HG03378 (cell line): ENCODE measurements at regions not wholly inside any gene's neighbourhood (a gene's known extent, or its start where the extent isn't known, plus 50 kb on each side); places are given as distances from the start of the nearest gene placed in this dataset.

Source experiments
- ATAC-seq: cut with Tn5 transposase; IDR thresholded peaks from one replicate; pipeline ENCODE4 v1.9.1; 2021; ENCODE audit warnings: mild to moderate bottlenecking, moderate library complexity; ENCODE audit not compliant: unreplicated experiment

DNA sequence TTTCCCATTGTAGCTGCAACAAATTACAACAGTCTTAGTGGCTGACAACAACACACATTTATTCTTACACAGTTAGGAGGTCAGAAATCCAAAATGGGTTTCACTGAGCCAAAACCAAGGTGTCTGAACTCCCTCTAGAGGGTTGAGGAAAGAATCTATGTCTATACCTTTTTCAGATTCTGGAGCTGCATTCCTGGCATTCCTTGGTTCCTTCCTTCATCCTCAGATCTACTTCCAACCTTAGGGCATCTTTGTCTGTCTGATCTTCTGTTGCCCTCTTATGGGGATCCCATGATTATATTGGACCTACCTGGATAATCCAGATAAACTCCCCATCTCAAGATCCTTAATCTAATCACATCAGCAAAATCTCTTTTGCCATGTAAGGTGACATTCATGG lies 540.9 kb upstream of the MAP3K7 start:
- no peak for ATAC-seq

DNA sequence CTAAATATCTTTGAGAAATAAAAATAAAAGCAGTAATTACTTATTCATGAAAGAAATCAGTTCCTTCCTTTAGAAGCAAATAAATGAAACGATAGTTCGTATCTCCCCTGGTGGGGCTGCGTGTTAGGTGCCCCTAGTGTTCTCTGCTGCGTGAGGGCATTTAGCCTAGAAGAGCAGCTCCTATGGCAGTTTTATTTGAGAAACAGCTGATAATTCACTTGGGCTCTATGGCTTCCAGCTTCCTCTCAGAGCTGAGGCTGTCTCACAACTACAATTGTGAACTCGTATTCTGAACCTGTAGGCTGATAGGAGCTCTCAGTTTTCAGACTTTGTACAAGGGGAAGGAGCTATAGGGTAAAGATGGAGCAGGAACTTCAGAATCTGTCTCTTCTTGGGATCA lies 540.0 kb upstream of the MAP3K7 start:
- no peak for ATAC-seq

DNA sequence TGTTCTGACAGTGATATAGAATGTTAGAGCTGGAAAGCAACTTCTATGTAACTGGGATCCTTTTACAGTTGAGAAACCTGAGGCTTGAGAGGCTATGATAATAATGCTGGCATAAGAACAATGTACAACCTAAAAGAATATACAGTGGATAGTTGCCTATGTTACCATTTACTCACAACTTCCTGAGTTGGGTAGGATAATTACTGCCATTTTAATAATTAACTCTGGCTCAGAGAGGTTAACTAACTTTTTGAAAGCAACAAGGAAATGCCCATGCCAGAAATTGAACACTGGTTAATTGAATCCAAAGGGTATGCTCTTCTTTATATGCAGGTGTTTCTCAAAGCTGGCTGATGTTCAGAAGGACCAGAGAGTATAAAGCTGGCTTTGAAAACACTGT lies 530.7 kb upstream of the MAP3K7 start:
- ATAC-seq = no peak

DNA sequence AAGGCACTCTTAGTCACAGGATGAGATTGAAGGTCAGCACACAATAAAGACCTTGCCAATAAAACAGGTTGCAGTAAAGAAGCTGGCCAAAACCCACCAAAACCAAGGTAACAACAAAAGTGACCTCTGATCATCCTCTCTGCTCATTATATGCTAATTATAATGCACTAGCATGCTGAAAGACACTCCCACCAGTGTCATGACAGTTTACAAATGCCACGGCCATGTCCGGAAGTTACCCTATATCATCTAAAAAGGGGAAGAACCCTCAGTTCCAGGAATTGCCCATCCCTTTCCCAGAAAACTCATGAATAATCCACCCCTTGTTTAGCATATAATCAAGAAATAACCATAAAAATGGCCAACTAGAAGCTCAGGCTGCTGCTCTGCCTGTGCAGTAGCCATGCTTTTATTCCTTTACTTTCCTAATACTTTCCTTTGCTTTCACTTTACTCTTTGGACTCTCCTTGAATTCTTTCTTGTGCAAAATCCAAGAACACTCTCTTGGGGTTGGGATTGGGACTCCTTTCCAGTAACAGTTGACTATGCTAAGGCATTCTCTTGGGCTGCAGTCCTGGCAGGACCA lies 527.3 kb upstream of the MAP3K7 start:
- ATAC-seq = no peak

DNA sequence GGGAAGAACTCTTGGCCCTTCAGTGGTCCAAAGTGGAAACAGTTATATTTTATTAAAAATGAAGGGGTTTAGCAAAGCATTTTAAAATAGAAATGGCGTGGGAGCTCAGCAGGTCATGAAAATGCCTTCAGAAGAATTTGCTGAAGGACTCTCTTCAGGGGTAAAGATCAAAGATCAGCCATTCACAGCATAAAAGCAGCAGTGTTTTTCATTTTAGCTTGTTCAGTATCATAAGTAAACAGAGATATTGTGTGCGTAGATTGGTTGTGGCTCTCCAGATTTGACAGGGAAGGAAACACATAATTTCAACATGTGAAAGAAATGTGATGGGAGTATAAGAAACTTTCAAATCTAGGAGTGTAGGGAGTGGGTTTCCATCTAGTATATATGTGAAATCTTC lies 519.2 kb upstream of the MAP3K7 start:
- no peak for ATAC-seq

DNA sequence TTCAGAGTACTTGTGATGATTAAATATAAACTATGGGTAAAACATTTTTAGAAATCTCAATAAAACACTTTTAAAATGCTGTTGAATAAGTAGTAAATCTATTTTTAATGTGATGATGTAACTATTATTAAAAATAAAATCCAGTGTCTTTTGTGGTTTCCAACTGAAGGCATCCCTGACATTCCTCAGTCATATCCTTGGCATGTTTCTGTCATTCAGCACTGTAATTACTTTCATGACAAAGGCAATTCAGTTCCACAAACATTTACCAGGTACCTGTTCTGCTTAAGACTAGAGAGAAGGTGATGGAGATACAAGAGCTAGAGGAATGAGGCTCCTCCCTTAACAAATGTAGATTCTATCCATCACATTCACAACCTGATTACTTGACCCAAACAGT lies 518.7 kb upstream of the MAP3K7 start:
- ATAC-seq = no peak

DNA sequence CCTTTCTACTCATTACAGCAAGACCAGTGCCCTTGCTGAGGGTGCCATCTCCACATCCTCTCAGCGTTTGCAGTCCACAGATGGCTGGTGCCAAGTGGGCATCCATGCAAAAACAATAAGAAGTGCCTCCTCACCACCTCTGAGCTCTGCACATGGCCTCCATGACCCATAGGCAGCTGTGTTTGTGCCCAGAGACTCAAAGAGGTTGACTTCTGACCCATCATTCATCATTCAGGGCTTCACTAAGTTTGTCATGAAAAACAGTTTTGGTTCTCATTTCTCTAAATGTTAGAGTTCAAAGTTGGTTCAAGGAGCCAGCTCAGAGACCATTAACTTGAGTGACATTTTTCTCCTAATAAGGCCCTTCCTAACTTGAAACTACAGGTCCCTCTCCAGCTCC lies 512.6 kb upstream of the MAP3K7 start:
- ATAC-seq = no peak

DNA sequence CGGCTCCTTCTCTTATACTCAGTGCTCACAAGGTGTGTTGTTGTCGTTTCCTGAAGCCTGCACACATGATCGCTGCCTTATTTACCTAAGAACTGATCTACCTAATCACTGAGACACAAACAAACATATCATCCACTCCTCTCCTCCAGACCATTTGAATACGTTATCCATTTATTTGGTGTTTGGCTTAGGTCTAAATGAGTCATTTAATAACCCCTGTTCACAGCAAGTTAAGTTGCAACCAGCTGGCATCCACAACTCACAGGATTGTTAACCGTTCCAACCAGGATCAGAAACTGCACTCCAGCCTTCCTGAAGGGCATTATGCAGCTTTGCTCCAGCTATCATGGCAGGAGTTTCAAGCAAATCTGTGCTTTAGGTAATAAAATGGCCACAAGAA lies 511.1 kb upstream of the MAP3K7 start:
- no peak for ATAC-seq

DNA sequence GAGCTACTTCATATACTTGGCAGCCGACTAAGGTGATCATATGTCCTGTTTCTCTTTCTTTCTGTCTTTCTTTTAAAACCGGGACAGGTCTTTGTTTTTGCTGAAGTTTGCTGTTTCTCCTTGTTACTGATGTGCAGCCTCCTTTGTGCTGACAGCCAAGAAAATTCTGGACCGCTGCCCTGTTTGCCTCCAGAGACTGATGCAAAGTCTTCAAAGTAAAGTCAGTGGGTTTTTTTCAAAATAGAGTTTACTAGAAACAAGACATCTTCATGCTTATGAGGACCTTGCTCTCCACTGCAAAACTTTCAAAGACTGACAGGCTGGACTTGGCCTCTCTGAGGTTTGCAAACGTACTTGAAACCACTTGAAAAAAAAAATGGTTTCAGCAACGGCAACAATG lies 510.5 kb upstream of the MAP3K7 start:
- no peak for ATAC-seq

DNA sequence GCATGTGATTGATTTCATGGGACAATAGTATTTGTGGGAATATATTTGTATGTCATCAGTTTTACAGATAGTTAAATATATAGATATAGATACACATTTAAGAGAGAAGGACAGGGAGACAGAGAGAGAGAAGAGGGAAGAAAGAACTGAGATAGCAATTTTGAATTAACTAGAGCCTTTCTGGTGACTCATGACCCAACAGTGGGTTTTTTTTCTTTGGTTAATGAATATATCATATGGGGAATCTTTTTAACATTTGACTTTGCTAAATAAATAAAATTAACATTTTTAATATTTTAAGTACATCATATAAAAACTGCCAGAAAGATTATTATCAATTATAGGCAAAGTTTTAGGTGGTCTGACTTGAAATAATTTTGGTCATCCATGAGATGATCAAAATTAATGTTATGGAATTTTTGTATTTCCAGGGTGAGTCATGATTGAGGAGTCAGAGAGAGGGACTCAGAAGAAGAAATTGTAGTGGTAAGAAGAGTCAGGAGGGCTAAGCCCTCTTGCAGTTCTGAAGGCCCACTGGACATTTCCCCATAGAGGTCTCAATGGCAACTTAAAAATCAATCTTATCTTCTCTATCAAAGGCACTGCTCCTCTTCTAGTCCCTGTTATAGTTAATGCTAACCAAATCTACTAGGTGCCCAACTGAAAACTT lies 508.1 kb upstream of the MAP3K7 start:
- ATAC-seq = no peak

DNA sequence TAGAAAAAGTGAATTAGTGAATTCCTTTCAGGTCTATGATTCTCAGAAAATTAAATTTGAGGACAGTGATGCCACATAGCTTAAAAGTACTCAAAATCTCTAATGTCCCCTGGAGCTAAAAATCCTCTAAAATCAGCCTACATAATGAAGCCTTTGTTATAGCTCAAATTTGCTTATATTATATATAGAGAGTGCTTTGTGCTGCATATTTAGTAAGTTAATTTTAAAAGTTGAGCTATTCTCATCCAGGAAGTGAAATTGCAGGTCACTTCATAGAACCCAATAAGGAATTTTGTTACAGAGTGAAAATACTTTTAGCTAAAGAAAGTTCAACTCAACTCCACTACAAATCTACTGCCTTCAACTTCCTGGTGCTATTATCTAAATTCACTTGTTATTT lies 507.5 kb upstream of the MAP3K7 start:
- ATAC-seq = no peak

DNA sequence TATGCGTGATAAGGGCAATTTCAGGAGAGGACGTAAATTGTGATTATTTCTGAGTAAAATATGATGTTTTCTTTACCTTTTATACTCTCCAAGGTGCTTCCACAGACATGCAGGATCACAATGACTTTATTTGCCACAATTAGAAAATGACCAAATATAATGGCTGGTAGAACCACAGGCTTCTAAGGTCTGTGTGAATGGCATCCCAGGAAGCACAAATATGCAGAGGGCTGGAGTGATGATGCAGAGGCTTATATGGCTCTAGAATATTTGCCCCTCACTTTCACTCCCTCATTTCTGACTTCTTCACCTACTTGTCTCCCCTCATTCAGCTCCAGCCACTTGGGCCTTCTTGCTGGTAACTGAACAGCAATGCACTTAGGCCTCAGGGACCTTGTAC lies 502.1 kb upstream of the MAP3K7 start:
- ATAC-seq = no peak

DNA sequence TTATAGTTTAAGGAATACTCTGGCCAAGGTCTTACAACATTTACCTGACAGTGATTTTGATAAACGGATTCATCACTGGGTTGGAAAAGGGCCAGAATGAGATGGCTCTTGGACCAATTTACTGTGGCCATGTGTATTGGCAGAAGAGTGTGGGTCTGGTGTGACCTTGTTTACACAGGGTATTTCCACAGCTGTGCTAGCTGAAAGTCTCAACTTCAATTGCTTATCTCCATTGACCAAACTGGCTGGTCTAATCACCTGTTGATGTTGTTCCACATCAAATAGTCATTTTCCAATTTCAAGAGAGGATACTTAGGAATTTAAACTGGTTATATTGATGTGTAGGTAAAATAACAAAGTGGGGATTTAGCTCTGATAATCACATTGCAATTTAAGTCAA lies 501.6 kb upstream of the MAP3K7 start:
- ATAC-seq = no peak

DNA sequence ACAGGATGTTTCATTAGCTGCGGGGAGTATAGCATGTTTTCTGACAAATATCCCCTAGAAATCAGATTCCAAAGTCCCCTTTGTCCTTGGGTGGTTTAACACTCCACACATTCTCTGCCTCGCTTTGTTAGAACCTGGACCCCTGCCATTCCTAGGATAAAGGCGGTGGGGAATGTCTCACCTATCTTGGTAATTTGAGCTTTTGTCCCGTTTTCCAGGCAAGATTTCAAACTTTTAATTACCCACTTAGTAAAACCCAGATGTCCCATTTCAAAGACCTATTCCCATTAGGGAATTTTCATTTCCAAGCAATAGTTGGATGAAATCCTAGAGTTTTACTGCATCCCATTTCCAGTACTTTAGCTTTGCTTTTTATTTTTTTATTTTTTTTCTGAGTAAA lies 501.0 kb upstream of the MAP3K7 start:
- ATAC-seq = no peak

DNA sequence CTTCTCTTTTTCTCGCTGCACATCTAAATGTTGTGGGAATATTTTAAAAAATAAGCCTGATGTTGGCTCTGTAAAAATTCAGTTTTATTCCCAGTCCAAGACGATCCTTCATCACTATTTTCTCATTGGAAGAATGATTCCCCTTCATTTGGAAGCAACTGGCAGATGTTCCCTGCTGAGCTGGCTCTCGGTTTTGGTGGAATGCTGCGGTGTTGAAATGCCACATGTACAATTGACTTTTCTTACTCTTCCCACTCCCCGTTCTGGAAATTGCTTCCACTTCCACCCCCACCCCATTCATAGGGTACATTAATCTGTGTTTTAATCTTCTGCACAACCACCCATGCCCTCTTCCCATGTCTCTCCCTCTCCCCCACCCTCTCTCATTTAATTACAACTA lies 496.3 kb upstream of the MAP3K7 start:
- ATAC-seq = no peak

DNA sequence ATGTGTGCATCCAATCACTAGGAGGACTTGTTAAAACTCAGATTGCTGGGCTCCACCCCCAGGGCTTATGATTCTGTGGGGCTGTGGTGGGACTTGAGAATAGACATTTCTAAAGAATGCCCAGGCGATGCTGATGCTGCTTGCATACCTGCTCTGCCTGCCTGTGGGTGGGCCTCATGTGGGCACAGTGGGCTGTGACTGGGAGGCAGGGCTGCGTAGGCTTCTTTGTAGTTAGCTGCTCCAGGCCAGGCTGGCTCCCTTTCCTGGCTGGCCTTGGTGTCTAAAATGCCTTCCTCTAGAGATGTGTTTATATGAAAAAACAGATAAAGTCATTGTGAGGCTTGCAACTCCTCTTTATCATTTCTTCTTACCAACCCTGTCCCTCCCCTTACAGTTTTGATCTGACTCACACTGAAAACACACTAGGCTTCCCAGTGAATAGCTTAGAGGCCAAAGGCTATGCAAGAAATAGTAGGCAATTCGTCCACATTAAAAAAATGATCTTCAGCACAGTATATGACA lies 495.5 kb upstream of the MAP3K7 start:
- no peak for ATAC-seq

DNA sequence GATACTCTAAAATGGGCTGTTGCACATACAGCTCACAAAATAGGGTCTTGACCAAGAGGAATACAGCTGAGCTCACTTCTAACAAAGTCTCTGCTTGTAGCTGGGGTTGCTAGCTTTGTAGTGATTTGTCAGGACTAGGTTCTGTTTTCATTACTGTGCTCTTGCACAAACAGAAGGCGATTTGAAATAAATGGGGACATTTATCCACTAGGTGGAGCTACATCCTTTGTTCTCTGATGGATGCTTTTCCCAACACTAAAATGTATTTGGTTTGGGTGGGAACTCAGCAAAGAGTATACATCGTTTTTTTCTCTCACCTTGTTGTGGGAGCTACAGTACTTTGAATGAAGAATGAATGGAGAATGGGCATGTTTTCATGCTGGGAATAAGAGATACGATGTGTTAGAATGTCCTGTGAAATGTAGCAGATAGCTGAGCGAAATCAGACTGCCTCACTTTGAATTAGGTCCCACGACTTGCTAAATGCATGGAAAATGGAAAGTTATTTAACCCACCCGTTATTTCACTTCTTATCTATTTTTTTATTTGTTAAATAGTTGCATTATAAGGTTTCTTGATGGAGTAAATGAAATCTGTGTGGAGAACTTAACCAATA lies 494.7 kb upstream of the MAP3K7 start:
- ATAC-seq = peak; percentile 81

DNA sequence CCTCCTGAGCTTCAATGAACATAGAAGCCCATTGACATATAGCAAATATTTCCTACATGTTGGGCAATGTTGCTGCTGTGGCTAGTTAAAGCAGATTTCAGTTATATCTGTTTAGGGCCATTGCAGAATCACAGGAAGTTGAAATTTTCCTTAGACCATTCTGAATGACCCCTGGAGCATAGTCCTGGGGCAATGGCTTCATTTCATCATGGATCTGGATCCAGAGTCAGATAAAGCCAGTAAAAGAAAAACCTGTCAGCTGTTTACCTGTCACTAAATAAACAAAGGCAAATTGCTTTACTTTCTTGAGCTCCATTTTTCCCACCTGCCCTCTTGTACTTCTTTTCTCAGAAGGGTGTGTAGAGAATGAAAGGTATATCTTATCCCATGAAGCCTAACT lies 494.0 kb upstream of the MAP3K7 start:
- no peak for ATAC-seq

DNA sequence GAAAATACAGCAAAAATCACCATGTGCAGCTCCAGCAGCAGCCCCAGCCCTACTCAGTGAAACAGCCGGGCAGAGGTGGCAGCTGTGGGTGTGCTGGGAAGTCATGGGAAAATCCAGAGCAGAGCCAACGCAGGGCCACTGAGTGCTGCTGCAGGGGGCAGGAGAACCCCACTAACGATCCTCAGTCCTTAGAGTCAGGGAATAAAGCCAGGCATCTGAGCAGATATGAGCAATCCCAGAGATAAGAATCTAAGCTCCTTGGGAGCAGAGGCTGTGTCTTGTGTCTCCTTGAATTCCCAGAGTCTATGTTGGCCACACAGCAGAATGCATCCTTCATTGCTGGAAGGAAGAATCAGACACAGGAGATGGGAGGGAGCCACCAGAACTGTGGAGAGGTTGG lies 493.1 kb upstream of the MAP3K7 start:
- ATAC-seq = no peak

DNA sequence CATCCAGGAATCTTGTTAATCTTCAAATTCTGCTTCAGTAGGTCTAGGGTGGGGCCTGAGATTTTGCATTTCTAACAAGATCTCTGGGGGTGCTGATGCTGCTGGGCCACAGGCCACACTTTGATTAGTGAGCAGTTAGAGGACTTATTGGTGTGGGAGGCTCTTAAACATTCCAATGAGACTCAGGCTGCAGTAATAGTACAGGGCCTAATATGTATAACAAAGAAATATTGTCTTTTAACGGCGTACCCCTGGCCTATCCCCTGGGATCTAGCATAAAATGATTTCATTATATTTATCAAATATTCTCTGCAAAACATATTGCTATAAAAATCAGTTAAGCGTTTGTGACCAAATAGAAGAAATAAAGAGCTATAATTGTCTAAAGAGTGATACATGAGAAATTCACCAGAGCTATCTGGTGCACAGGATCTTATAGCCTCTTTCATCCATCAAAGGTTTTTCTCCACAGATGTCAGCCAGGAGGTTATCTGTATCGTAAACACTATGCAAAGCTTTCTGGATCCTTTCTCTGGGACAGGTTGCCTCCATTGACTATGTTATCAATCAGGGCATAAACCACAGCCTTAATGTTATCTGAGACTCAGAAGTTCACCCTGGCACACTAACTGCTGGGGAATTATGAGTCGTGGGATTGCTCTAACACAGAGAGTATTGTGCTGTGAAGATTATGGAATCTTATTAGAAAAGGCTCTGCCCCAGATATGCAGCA lies 488.5 kb upstream of the MAP3K7 start:
- ATAC-seq = no peak

DNA sequence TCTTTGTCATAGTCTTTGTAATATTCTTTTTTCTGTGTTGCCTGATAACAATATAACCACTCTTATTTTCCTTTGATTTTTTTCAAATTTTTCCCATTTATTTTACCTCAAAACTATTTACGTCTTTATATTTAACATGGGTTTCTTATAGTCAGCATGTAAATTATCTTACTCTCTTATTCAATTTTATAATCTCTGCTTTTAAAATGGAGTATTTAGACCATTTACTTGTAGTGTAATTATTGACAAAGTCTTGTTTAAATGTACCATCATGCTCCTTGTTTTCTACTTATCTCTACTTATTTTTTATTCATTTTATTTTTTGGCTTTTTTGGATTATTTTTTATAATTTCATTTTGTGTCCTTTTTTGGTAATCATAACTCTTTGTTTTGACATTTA lies 476.5 kb upstream of the MAP3K7 start:
- no peak for ATAC-seq

DNA sequence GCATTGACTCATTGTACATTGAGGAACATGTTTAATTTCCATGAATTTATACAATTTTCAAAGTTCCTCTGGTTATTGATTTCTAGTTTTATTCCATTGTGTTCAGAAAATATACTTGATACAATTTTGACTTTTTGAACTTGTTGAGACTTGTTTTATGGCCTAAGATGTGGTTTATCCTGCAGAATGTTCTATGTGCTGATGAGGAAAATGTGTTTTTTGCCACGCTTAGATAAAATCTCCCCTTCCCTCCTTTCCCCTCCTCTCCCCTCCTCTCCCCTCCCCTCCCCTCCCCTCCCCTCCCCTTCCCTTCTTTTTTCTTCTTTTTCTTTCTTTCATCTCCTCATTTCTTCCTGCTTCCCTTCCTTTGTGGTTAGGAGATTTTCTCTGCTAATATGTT lies 470.8 kb upstream of the MAP3K7 start:
- no peak for ATAC-seq
